K562 (cell line): ENCODE measurements at regions not wholly inside any gene's neighbourhood (a gene's known extent, or its start where the extent isn't known, plus 50 kb on each side); places are given as distances from the start of the nearest gene placed in this dataset.

Experiments
- ATAC-seq: fragments of 200-7000 bp; cut with Tn5 transposase; 3 replicates; pipeline ENCODE4 v1.9.1; 2020; ENCODE audit warnings: moderate library complexity
- BruUV-seq: library from RNA; stranded (reverse); fragments of 400-500 nt; replicated peaks from 2 replicates; lab custom pipeline; 2021; lab: Mats Ljungman, UMichigan
- CTCF ChIA-PET: fragments of 300-600 bp; formaldehyde crosslinking; extraction: SDS; loops from one replicate; lab custom pipeline; 2021; ENCODE audit warnings: low intra/inter-chr PET ratio; lab: Yijun Ruan, JAX
- POLR2A ChIA-PET: fragments of 300-600, 350-650 bp; sonication (Branson Sonifier 250); formaldehyde crosslinking; extraction: SDS; loops from one replicate; lab custom pipeline; 2021; ENCODE audit warnings: antibody characterized with exemption, inconsistent platforms; lab: Yijun Ruan, JAX
- DNase-seq, 4 experiments: peaks; one replicate each; pipeline versions ENCODE4 v3.0.0 to v3.0.0-alpha.2; 2011 to 2018; ENCODE audit warnings: low spot score in 3 of 4, mixed read lengths in 3 of 4; ENCODE audit errors: extremely low read depth in 1 of 4
- FAIRE-seq: peaks from 2 replicates; lab custom pipeline; 2011; peaks lifted over from hg19 to GRCh38; lab: Jason Lieb, UNC
- H2AFZ ChIP-seq: 2 replicates; pipeline ENCODE4 v1.6.0; 2011; ENCODE audit warnings: low read depth, low read length, control low read depth, inconsistent platforms
- H3K27ac ChIP-seq: fragments of 200-600 bp; 3 replicates; pipeline ENCODE4 v1.8.0; 2011; ENCODE audit warnings: low read depth, mild to moderate bottlenecking, control low read depth, inconsistent platforms, low read length, moderate library complexity, mixed read lengths; ENCODE audit errors: extremely low read depth
- H3K27me3 ChIP-seq, 2 experiments: fragments of 300-600 bp in 1 of 2; 2 replicates in 1 of 2; 3 replicates in 1 of 2; pipeline versions ENCODE4 v1.6.0 to v1.8.0; 2011; ENCODE audit warnings: inconsistent platforms in 2 of 2, low read length in 2 of 2, mild to moderate bottlenecking in 1 of 2, mixed read lengths in 1 of 2, moderate library complexity in 1 of 2; ENCODE audit not compliant: control insufficient read depth in 2 of 2, insufficient read depth in 2 of 2
- H3K36me3 ChIP-seq: fragments of 300-600 bp; 3 replicates; pipeline ENCODE4 v1.8.0; 2011; ENCODE audit warnings: mild to moderate bottlenecking, low read length, inconsistent platforms; ENCODE audit not compliant: control insufficient read depth, insufficient read depth
- H3K4me1 ChIP-seq, 2 experiments: fragments of 200-600 bp in 1 of 2; replicated peaks in 1 of 2; 2 replicates in 1 of 2; 3 replicates in 1 of 2; pipeline versions ENCODE4 v1.5.1 to v1.8.0; 2011; ENCODE audit warnings: inconsistent platforms in 2 of 2, low read length in 2 of 2, mild to moderate bottlenecking in 1 of 2, mixed read lengths in 1 of 2, moderate library complexity in 1 of 2; ENCODE audit not compliant: control insufficient read depth in 2 of 2, insufficient read depth in 2 of 2
- H3K4me2 ChIP-seq: 2 replicates; pipeline ENCODE4 v1.6.1; 2011; ENCODE audit warnings: low read length, control low read depth, inconsistent platforms, mixed read lengths; ENCODE audit not compliant: insufficient read depth
- H3K4me3 ChIP-seq: fragments of 200-600 bp; sonication (generic), shearing (Covaris generic); 2 replicates; pipeline ENCODE4 v1.5.1; 2016; ENCODE audit warnings: control low read depth, inconsistent platforms
- H3K79me2 ChIP-seq: fragments of 200-600 bp; 3 replicates; pipeline ENCODE4 v1.8.0; 2011; ENCODE audit warnings: low read length, inconsistent platforms; ENCODE audit not compliant: control insufficient read depth, insufficient read depth
- H3K9ac ChIP-seq, 2 experiments: 2 replicates each; pipeline versions ENCODE4 v1.6.0 to v1.6.1; 2011; ENCODE audit warnings: low read depth in 2 of 2, low read length in 2 of 2, control low read depth in 1 of 2, inconsistent platforms in 1 of 2, mild to moderate bottlenecking in 1 of 2, mixed read lengths in 1 of 2; ENCODE audit not compliant: insufficient read depth in 1 of 2
- H3K9me1 ChIP-seq: one replicate; pipeline ENCODE4 v1.6.0; 2011; ENCODE audit warnings: inconsistent platforms, mild to moderate bottlenecking, low read length, moderate library complexity; ENCODE audit not compliant: control insufficient read depth, insufficient read depth
- H3K9me3 ChIP-seq: replicated peaks from 2 replicates; pipeline ENCODE4 v1.5.1; 2011; ENCODE audit warnings: low read depth, low read length, inconsistent platforms; ENCODE audit not compliant: control insufficient read depth, insufficient read depth
- H4K20me1 ChIP-seq: replicated peaks from 2 replicates; pipeline ENCODE4 v1.6.1; 2011; ENCODE audit warnings: low read length, inconsistent platforms, mixed read lengths; ENCODE audit not compliant: control insufficient read depth, insufficient read depth
- BRCA1 ChIP-seq, 2 experiments: fragments of 450-650 bp in 1 of 2; sonication (generic) in 1 of 2; formaldehyde crosslinking in 1 of 2; IDR thresholded peaks; 2 replicates each; pipeline versions ENCODE4 v1.5.0 to v1.6.1; 2017 to 2020; ENCODE audit warnings: mild to moderate bottlenecking in 1 of 2, missing genetic modification reagents in 1 of 2
- ESRRB ChIP-seq: fragments of 250-450 bp; sonication (Bioruptor Pico); IDR thresholded peaks from 2 replicates; pipeline ENCODE4 v1.5.0; 2020; ENCODE audit warnings: mild to moderate bottlenecking, moderate library complexity, borderline replicate concordance
- EWSR1 ChIP-seq: fragments of 450-650 bp; IDR thresholded peaks from 2 replicates; pipeline ENCODE4 v1.6.1; 2018; ENCODE audit warnings: borderline replicate concordance, mild to moderate bottlenecking, low read depth, moderate library complexity; ENCODE audit not compliant: partially characterized antibody
- FIP1L1 ChIP-seq: fragments of 200-400 bp; formaldehyde crosslinking; IDR thresholded peaks from 2 replicates; pipeline ENCODE4 v1.6.1; 2018; ENCODE audit warnings: mild to moderate bottlenecking, low read depth, low read length; ENCODE audit not compliant: poor library complexity, severe bottlenecking
- HDGF ChIP-seq: fragments of 450-650 bp; IDR thresholded peaks from 2 replicates; pipeline ENCODE4 v1.6.1; 2016
- JUN ChIP-seq, 2 experiments: sonication (generic) in 1 of 2; formaldehyde crosslinking in 1 of 2; IDR thresholded peaks; 2 replicates each; pipeline versions ENCODE4 v1.6.1 to v1.8.0; 2012 to 2022; ENCODE audit warnings: borderline replicate concordance in 2 of 2, mild to moderate bottlenecking in 2 of 2, improper control_type of control experiment in 1 of 2, low read depth in 1 of 2, low read length in 1 of 2, missing genetic modification reagents in 1 of 2
- POLR2AphosphoS2 ChIP-seq: IDR thresholded peaks from 2 replicates; pipeline ENCODE4 v1.6.1; 2012; ENCODE audit warnings: low read length, improper control_type of control experiment
- WGBS: fragments of 100-300 bp; shearing (Covaris generic); methylation state at CpG from one replicate; pipeline ENCODE4 v1.1.6; 2016; ENCODE audit warnings: low coverage, mixed read lengths; ENCODE audit not compliant: insufficient coverage; ENCODE audit errors: missing lambda C conversion rate; 5-methylcytosine and 5-hydroxymethylcytosine counted together
- in situ Hi-C: fragments of 300-500 bp; cut with MboI; formaldehyde crosslinking; loops from 4 replicates; pipeline ENCODE4 v1.15.0; 2018; ENCODE audit warnings: inconsistent platforms, mixed read lengths
- intact Hi-C: fragments of 100-400 bp; cut with micrococcal nuclease; formaldehyde crosslinking; loops from 2 replicates; pipeline ENCODE4 v1.14.2; 2022
- TF ChIP-seq, protein P1 (sequence below): fragments of 450-650 bp; formaldehyde crosslinking; IDR thresholded peaks from 2 replicates; pipeline ENCODE4 v1.4.0; 2022; ENCODE audit warnings: missing genetic modification characterization

DNA sequence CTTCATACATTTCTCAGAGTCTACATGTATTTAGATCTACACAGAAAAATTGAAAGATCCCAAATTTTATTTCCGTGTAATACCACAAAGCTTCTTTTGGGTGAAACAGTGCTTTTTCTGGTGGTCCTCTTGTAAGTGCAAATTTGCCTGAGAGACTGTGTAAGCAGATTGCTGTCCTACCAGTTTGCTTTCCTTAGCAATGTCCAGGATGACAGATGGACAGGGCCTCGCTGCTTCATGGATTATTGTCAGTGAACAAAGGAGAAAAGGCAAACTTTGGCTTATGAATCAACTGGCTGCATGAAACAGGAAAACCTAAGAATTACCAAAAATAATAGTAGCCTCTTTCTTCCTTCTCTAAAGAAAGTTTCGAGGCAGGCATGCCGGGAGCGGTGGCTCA lies 82.6 kb upstream of the UBE2E1 start:
- H3K4me3 ChIP-seq: no peak overlapping the region
- no peaks in the 10 kb centered on the region for H3K9me3 ChIP-seq
- no peak overlapping the region for H2AFZ ChIP-seq
- H3K79me2 ChIP-seq: no peaks in the 10 kb centered on the region
- no peaks in the 10 kb centered on the region; a peak in 1 of 5 replicates for H3K27me3 ChIP-seq
- TF ChIP-seq, protein P1, sequence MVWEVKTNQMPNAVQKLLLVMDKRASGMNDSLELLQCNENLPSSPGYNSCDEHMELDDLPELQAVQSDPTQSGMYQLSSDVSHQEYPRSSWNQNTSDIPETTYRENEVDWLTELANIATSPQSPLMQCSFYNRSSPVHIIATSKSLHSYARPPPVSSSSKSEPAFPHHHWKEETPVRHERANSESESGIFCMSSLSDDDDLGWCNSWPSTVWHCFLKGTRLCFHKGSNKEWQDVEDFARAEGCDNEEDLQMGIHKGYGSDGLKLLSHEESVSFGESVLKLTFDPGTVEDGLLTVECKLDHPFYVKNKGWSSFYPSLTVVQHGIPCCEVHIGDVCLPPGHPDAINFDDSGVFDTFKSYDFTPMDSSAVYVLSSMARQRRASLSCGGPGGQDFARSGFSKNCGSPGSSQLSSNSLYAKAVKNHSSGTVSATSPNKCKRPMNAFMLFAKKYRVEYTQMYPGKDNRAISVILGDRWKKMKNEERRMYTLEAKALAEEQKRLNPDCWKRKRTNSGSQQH (CRISPR knock-in tag): no peak
- TF ChIP-seq ESRRB (CRISPR knock-in tag) (no peak), BRCA1 (IDR thresholded peaks at IDR 0.05) (no peak), BRCA1 (CRISPR knock-in tag; IDR thresholded peaks at IDR 0.05) (no peak), POLR2AphosphoS2 (no peak), EWSR1 (no peak), JUN (IDR thresholded peaks at IDR 0.05; ENCODE audit: borderline replicate concordance, low read depth, low read length) (no peak), JUN (CRISPR knock-in tag; IDR thresholded peaks at IDR 0.05; ENCODE audit: borderline replicate concordance) (no peak), FIP1L1 (no peak), HDGF (no peak)
- H3K9me1 ChIP-seq: no peaks in the 10 kb centered on the region
- no peak overlapping the region for H3K4me2 ChIP-seq
- DNase-seq (no peak), FAIRE-seq (no peak), ATAC-seq (no peak)
- BruUV-seq: no TSS peak
- no peaks in the 10 kb centered on the region for H3K36me3 ChIP-seq
- POLR2A ChIA-PET: no interaction called here
- CTCF ChIA-PET: no interaction called here
- 1% methylated on average over 5 of the region's 5 CpGs for WGBS
- H3K27ac ChIP-seq: no peak overlapping the region
- intact Hi-C loops (no loop called here), in situ Hi-C loops (no loop called here)
- no peaks in the 10 kb centered on the region for H3K4me1 ChIP-seq
- H3K9ac ChIP-seq: no peak overlapping the region
- H4K20me1 ChIP-seq: no peaks in the 10 kb centered on the region
